KMS-11 (cell line): ENCODE measurements at regions not wholly inside any gene's neighbourhood (a gene's known extent, or its start where the extent isn't known, plus 50 kb on each side); places are given as distances from the start of the nearest gene placed in this dataset.
A peak's percentile ranks its signal among the peaks of the same experiment; 100 is the strongest.
"Not testable (repeated sequence)": the region's sequence is repeated elsewhere in the genome, so short reads cannot be mapped to it uniquely, and the experiment has no call there.

ENCODE experiments used
- H2AFZ ChIP-seq: fragments of 200-600 bp; sonication (generic); 2 replicates; pipeline ENCODE4 v1.6.1; 2016; ENCODE audit warnings: antibody characterized with exemption, mixed run types, low read depth
- H3K27ac ChIP-seq: fragments of 200-600 bp; sonication (generic); 2 replicates; pipeline ENCODE4 v1.6.1; 2016; ENCODE audit warnings: mild to moderate bottlenecking, mixed run types
- H3K27me3 ChIP-seq: fragments of 200-600 bp; sonication (generic); 2 replicates; pipeline ENCODE4 v1.6.1; 2017; ENCODE audit warnings: mild to moderate bottlenecking, low read depth, mixed run types, moderate library complexity; ENCODE audit not compliant: insufficient read depth
- H3K36me3 ChIP-seq: fragments of 200-600 bp; sonication (generic); 2 replicates; pipeline ENCODE4 v1.6.1; 2017; ENCODE audit warnings: mild to moderate bottlenecking, mixed run types; ENCODE audit not compliant: insufficient read depth
- H3K4me1 ChIP-seq: fragments of 200-600 bp; sonication (generic); 2 replicates; pipeline ENCODE4 v1.6.1; 2016; ENCODE audit warnings: mild to moderate bottlenecking, low read depth, mixed run types; ENCODE audit not compliant: poor library complexity, severe bottlenecking
- H3K4me2 ChIP-seq: fragments of 200-600 bp; sonication (generic); 2 replicates; pipeline ENCODE4 v1.7.0; 2016; ENCODE audit warnings: mild to moderate bottlenecking, mixed run types
- H3K4me3 ChIP-seq: fragments of 200-600 bp; sonication (generic); IDR thresholded peaks from 2 replicates; pipeline ENCODE4 v1.6.1; 2017; ENCODE audit warnings: low read depth, low read length, mixed read lengths; ENCODE audit not compliant: insufficient read depth
- H3K79me2 ChIP-seq: fragments of 200-600 bp; sonication (generic); 2 replicates; pipeline ENCODE4 v1.6.1; 2016; ENCODE audit warnings: low read depth, mixed run types; ENCODE audit not compliant: insufficient read depth
- H3K9ac ChIP-seq: fragments of 200-600 bp; sonication (generic); 2 replicates; pipeline ENCODE4 v1.6.1; 2016; ENCODE audit warnings: mild to moderate bottlenecking, mixed run types
- H4K20me1 ChIP-seq: fragments of 200-600 bp; sonication (generic); 2 replicates; pipeline ENCODE4 v1.6.1; 2016; ENCODE audit warnings: mild to moderate bottlenecking, mixed run types; ENCODE audit not compliant: insufficient read depth
- TF ChIP-seq, protein P1 (sequence below): fragments of 200-600 bp; sonication (generic); conservative IDR thresholded peaks from 2 replicates; pipeline ENCODE4 v1.6.1; 2017; ENCODE audit warnings: low read depth, mild to moderate bottlenecking, antibody characterized with exemption, low read length, moderate library complexity, mixed read lengths

DNA sequence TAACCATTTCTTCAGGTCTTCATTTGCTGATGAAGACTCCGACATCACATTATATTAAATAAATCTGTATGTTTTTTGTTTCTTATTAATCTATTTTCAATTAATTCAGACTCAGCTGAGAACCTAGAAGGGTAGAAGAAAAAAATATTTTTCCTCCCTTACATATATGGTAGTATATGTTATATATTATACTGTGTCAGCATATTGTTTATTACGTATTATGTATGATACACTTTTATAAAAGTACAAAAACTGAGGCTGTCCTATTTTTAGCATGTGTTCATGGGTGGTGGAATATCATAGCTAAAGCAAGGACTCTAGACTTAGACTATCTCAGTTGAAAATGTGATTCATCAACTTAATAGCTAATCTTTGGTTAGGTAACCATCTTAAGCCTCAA lies 149.3 kb downstream of the CENPC start:
- TF ChIP-seq, protein P1, sequence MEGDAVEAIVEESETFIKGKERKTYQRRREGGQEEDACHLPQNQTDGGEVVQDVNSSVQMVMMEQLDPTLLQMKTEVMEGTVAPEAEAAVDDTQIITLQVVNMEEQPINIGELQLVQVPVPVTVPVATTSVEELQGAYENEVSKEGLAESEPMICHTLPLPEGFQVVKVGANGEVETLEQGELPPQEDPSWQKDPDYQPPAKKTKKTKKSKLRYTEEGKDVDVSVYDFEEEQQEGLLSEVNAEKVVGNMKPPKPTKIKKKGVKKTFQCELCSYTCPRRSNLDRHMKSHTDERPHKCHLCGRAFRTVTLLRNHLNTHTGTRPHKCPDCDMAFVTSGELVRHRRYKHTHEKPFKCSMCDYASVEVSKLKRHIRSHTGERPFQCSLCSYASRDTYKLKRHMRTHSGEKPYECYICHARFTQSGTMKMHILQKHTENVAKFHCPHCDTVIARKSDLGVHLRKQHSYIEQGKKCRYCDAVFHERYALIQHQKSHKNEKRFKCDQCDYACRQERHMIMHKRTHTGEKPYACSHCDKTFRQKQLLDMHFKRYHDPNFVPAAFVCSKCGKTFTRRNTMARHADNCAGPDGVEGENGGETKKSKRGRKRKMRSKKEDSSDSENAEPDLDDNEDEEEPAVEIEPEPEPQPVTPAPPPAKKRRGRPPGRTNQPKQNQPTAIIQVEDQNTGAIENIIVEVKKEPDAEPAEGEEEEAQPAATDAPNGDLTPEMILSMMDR, result no peak
- Histone ChIP-seq H3K36me3 (no peaks in the 10 kb centered on the region), H2AFZ (no peak overlapping the region), H3K27ac (no peak overlapping the region), H3K79me2 (no peaks in the 10 kb centered on the region), H4K20me1 (no peaks in the 10 kb centered on the region), H3K4me2 (no peak overlapping the region), H3K27me3 (no peaks in the 10 kb centered on the region), H3K4me3 (no peak overlapping the region), H3K4me1 (no peaks in the 10 kb centered on the region), H3K9ac (no peak overlapping the region)

DNA sequence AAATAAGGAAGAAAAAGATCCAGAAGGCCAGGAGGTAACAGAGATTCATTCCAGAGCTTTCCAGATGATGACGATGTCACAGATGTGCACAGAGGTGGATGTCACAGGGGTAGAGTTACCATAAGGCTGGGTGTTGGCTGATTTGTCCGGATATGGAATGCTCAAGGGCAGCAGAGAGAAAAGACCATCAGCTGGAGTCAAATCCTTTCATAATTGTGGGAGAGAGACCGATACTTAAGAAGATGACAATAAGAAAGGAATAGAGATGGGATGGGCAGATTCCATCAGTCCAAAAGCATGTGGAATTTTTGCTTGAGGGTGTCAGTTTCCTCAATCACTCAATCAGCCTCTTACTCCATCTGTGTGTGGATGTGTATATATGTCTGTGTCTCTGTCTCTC lies 150.4 kb downstream of the CENPC start:
- Histone ChIP-seq H3K4me3 (no peak overlapping the region), H3K4me2 (no peak overlapping the region), H3K4me1 (no peaks in the 10 kb centered on the region), H2AFZ (no peak overlapping the region), H3K27ac (no peak overlapping the region), H3K36me3 (no peaks in the 10 kb centered on the region), H3K27me3 (no peaks in the 10 kb centered on the region), H4K20me1 (no peaks in the 10 kb centered on the region), H3K79me2 (no peaks in the 10 kb centered on the region), H3K9ac (no peak overlapping the region)
- TF ChIP-seq, protein P1, result no peak

DNA sequence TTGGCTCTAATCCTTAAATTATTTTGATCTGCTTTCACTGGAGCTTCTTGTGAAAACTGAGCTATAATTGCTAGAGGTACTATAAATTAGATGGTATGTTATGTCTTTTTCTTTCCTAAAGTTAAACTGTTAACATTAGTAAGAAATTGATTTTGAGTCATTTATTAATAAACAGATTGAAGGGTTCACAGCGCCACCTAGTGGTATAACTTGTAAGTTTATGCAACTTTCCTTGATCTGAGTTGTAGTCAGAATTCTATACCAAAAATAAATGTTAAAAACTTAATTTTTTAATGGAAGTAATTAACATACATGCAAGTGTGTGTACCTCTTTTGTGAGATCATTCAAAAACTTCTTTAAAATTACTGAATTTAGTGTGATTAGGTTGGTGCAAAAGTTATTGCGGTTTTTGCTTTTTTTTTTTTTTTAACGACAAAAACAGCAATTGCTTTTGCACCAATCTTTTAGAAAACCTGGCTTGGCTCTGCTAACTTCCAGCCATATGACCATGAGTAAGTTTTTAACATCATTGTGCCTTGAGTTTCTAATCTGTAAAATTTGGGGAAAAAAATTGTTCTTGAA lies 151.5 kb downstream of the CENPC start:
- Histone ChIP-seq H3K4me2 (no peak overlapping the region), H3K27me3 (no peaks in the 10 kb centered on the region), H3K4me1 (no peaks in the 10 kb centered on the region), H3K9ac (no peak overlapping the region), H2AFZ (no peak overlapping the region), H3K79me2 (no peaks in the 10 kb centered on the region), H3K36me3 (no peaks in the 10 kb centered on the region), H4K20me1 (no peaks in the 10 kb centered on the region), H3K4me3 (no peak overlapping the region), H3K27ac (no peak overlapping the region)
- TF ChIP-seq, protein P1, result peak; percentile 94

DNA sequence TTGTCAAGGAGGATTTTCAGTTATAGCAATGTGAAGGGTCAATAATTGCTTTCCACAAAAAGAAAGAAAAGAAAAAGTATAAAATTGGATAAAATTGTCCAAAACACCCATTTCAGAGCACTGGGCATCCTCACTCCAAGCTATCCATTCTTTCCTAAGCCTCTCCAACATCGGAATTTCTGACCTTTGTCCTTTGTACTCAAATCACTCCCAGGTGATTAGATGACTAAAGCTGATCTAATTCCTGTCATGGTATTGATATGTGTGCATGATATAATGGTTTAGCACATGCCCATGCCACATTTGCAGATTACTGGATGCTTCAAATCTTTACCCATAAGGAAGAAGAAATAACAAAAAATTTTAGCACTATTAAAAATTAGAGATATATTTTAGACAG lies 152.3 kb downstream of the CENPC start:
- Histone ChIP-seq H4K20me1 (no peaks in the 10 kb centered on the region), H3K27ac (no peak overlapping the region), H3K36me3 (no peaks in the 10 kb centered on the region), H3K9ac (no peak overlapping the region), H3K4me1 (no peaks in the 10 kb centered on the region), H2AFZ (no peak overlapping the region), H3K4me2 (no peak overlapping the region), H3K79me2 (no peaks in the 10 kb centered on the region), H3K27me3 (no peaks in the 10 kb centered on the region), H3K4me3 (no peak overlapping the region)
- TF ChIP-seq, protein P1, result no peak

DNA sequence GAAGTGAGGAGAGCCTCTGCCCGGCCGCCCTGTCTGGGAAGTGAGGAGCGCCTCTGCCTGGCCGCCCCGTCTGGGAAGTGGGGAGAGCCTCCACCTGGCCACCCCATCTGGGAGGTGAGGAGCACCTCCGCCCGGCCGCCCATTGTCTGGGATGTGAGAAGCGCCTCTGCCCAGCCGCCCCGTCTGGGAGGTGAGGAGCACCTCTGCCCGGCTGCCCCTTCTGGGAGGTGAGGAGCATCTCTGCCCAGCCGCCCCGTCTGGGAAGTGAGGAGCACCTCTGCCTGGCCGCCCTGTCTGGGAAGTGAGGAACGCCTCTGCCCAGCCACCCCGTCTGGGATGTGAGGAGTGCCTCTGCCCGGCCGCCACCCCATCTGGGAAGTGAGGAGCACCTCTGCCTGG lies 163.9 kb downstream of the CENPC start:
- H4K20me1 ChIP-seq, H3K4me3 ChIP-seq, H3K27me3 ChIP-seq, H3K9ac ChIP-seq, H2AFZ ChIP-seq, H3K4me1 ChIP-seq, H3K79me2 ChIP-seq, H3K36me3 ChIP-seq, H3K27ac ChIP-seq, H3K4me2 ChIP-seq: not testable (repeated sequence)

DNA sequence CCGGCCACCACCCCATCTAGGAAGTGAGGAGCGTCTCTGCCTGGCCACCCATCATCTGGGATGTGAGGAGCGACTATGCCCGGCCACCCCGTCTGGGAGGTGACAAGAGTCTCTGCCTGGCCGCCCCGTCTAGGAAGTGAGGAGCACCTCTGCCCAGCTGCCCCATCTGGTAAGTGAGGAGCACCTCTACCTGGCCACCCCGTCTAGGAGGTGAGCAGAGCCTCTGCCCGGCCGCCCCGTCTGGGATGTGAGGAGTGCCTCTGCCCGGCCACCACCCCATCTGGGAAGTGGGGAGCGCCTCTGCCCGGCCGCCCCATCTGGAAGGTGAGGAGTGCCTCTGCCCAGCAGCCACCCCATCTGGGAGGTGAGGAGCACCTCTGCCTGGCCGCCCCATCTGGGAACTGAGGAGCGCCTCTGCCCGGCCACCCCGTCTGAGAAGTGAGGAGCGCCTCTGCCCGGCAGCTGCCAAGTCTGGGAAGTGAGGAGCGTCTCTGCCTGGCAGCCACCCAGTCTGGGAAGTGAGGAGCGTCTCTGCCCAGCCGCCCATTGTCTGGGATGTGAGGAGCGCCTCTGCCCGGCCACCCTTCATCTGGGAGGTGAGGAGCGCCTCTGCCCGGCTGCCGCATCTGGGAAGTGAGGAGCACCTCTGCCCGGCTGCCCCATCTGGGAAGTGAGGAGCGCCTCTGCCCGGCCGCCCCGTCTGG lies 164.4 kb downstream of the CENPC start:
- not testable (repeated sequence) for H3K36me3 ChIP-seq, H3K9ac ChIP-seq, H3K4me1 ChIP-seq, H3K27ac ChIP-seq, H3K4me3 ChIP-seq, H3K27me3 ChIP-seq, H2AFZ ChIP-seq, H3K79me2 ChIP-seq, H3K4me2 ChIP-seq, H4K20me1 ChIP-seq
